ENCODE measurements at regions not wholly inside any gene's neighbourhood (a gene's known extent, or its start where the extent isn't known, plus 50 kb on each side); places are given as distances from the start of the nearest gene placed in this dataset.

DNA sequence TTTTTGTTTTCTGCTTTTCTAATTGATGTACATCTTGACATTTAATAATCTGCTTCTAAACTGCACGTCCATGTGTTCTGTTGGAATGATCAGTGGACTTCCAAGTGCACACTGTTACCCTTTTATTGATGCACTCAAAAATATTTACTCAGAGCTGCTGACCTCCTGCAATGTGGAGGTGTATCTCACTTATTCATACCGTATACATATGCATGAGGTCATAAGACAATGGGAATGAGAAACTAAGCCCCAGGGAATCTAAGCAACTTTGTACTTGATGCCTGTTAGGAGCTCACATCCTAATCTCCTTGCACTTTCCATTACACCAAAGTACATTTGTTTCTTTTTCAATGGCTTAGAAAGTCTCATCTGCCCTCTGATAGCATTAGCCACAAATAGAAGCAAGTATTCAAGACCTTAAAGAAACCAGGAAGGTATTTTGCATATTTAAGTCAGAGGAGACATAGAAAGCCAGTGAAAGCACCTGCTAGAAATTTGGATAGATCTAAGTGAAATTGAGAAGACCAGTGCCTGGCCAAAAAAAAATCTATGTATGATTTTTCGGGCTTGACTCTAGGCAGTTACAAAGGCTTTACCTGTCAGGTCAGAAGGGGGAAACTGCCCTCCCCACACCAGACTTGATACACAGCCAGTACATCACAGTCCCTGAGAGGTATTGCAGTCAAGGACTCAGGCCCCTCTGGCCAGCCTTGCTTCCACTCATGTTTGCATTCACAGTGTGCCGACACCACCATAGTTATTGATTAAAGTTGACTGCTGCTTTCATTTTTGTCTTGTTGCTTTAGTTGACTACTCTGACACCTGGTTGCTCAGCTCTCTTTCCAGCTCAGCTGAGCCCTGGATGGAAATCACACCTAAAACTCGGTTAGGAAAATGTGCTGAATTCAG lies 391.7 kb upstream of the CYRIA start:
- H3K4me3 ChIP-seq (ENCODE audit: low read depth in 1 of 5, low read length in 5 of 5) = no peak overlapping the region
- H3K9me3 ChIP-seq (ENCODE audit: control insufficient read depth in 5 of 5, low read length in 5 of 5) = no peaks in the 10 kb centered on the region
- no peak overlapping the region for H3K27ac ChIP-seq (ENCODE audit: low read depth, low read length)
- no peak overlapping the region for H3K9ac ChIP-seq (ENCODE audit: low read length in 5 of 5)
- no peaks in the 10 kb centered on the region for H3K27me3 ChIP-seq (ENCODE audit: control insufficient read depth in 5 of 5, insufficient read depth in 4 of 5, low read length in 5 of 5)
- H3K4me1 ChIP-seq (ENCODE audit: control insufficient read depth in 5 of 5, insufficient read depth in 5 of 5, low read length in 5 of 5) = no peaks in the 10 kb centered on the region
- H3K36me3 ChIP-seq (ENCODE audit: control insufficient read depth in 5 of 5, insufficient read depth in 5 of 5, low read length in 5 of 5) = no peaks in the 10 kb centered on the region

DNA sequence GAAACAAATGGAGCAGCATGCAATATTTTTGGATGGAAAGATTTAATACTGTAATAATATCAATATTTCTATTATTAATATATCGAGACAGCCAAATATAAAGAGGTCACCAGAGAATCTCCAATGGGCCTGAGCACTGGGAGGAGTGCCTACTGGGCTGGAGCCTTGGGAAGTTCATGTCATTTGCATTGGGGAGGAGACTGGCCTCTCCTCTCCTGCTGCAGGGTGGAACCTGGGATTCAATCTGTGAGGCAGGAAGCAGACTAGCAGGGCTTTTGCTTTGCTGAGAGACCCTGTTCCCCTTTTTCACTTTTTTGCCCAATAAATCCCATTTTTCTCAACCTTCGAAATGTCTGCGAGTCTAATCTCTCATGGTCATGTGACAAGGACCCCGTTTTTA lies 390.6 kb upstream of the CYRIA start:
- H3K27me3 ChIP-seq (ENCODE audit: control insufficient read depth in 5 of 5, insufficient read depth in 4 of 5, low read length in 5 of 5) = no peaks in the 10 kb centered on the region
- no peak overlapping the region for H3K9ac ChIP-seq (ENCODE audit: low read length in 5 of 5)
- H3K4me3 ChIP-seq (ENCODE audit: low read depth in 1 of 5, low read length in 5 of 5) = no peak overlapping the region
- H3K27ac ChIP-seq (ENCODE audit: low read depth, low read length) = no peak overlapping the region
- no peaks in the 10 kb centered on the region for H3K4me1 ChIP-seq (ENCODE audit: control insufficient read depth in 5 of 5, insufficient read depth in 5 of 5, low read length in 5 of 5)
- H3K36me3 ChIP-seq (ENCODE audit: control insufficient read depth in 5 of 5, insufficient read depth in 5 of 5, low read length in 5 of 5) = no peaks in the 10 kb centered on the region
- H3K9me3 ChIP-seq (ENCODE audit: control insufficient read depth in 5 of 5, low read length in 5 of 5) = no peaks in the 10 kb centered on the region

DNA sequence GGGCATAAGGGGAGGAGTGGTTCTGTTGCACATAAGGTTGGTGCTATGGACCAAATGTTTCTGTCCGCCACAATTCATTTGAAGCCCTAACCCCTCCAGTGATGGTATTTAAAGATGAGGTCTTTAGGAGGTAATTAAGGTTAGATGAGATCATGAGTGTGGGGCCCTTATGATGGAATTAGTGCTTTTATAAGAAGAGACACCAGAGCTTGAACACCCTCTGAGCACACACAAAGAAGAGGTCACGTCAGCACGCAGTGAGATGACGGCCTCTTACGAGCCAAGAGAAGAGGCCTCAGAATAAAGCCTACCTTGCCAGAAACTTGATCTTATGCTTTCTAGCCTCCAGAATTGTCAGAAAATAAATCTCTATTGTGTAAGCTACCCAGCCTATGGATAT lies 386.4 kb upstream of the CYRIA start:
- Histone ChIP-seq H3K27ac (ENCODE audit: low read depth, low read length) (no peak overlapping the region), H3K27me3 (ENCODE audit: control insufficient read depth in 5 of 5, insufficient read depth in 4 of 5, low read length in 5 of 5) (no peaks in the 10 kb centered on the region), H3K9me3 (ENCODE audit: control insufficient read depth in 5 of 5, low read length in 5 of 5) (no peaks in the 10 kb centered on the region), H3K4me3 (ENCODE audit: low read depth in 1 of 5, low read length in 5 of 5) (no peak overlapping the region), H3K36me3 (ENCODE audit: control insufficient read depth in 5 of 5, insufficient read depth in 5 of 5, low read length in 5 of 5) (no peaks in the 10 kb centered on the region), H3K9ac (ENCODE audit: low read length in 5 of 5) (no peak overlapping the region), H3K4me1 (ENCODE audit: control insufficient read depth in 5 of 5, insufficient read depth in 5 of 5, low read length in 5 of 5) (no peaks in the 10 kb centered on the region)

DNA sequence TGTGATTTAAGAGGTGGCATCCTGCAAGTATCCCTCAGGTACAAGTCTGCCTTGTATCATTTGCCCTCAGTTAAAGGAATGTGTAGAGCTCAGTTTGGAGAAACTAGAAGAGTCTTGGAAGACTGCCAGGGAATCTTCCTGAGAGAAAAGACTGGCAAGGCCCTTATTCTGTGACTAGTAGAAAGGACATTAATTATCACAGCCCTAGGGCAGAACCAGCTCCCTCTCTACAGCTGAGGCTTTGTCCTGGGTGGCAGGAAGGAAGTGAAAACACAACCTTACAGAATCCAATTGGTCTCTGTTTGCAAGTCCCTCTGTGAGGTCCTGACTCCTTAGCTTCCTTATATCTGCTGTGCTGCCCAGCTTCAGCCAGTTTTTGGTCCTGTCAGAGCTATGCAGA lies 385.9 kb upstream of the CYRIA start:
- no peaks in the 10 kb centered on the region for H3K27me3 ChIP-seq (ENCODE audit: control insufficient read depth in 5 of 5, insufficient read depth in 4 of 5, low read length in 5 of 5)
- H3K9me3 ChIP-seq (ENCODE audit: control insufficient read depth in 5 of 5, low read length in 5 of 5) = no peaks in the 10 kb centered on the region
- H3K4me1 ChIP-seq (ENCODE audit: control insufficient read depth in 5 of 5, insufficient read depth in 5 of 5, low read length in 5 of 5) = no peaks in the 10 kb centered on the region
- no peaks in the 10 kb centered on the region for H3K36me3 ChIP-seq (ENCODE audit: control insufficient read depth in 5 of 5, insufficient read depth in 5 of 5, low read length in 5 of 5)
- no peak overlapping the region for H3K4me3 ChIP-seq (ENCODE audit: low read depth in 1 of 5, low read length in 5 of 5)
- no peak overlapping the region for H3K27ac ChIP-seq (ENCODE audit: low read depth, low read length)
- no peak overlapping the region for H3K9ac ChIP-seq (ENCODE audit: low read length in 5 of 5)

DNA sequence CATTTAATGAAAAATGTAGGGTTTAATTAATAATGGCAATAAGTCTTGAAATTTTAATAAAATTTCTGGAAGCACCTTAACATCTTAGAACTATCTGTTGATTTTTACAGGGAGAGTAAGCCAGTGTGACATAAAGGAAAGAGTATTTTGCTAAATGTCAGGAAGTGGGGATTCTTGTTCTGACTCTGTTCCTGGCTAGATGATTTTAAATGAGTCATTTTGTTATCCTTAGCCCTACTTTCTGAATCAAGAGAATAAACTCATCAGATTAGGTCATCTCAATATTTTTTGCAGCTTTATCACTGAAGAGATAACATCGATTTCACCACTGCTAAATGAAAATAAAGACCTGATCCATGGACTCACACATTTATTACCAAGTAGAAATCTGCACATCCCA lies 377.5 kb upstream of the CYRIA start:
- no peaks in the 10 kb centered on the region for H3K27me3 ChIP-seq (ENCODE audit: control insufficient read depth in 5 of 5, insufficient read depth in 4 of 5, low read length in 5 of 5)

DNA sequence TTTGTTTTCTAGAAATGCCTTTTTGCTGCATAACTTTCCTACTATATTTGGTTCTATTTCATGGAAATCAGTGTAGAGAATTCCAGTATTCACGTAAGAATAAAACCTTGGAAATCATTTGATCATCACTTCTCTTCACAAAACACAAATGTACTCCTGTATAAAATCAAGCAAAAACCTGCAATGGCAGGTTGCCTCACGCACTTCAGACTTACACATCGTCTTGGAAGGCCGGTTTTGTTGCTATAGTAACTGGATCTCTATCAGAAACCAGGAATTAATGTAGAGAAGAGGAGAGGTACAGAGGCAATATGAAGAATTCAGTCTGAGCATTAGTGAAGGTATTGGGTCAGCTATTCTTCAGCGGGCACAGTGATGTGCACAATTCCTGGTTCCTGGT lies 370.7 kb upstream of the CYRIA start:
- Histone ChIP-seq H3K9ac (ENCODE audit: low read length in 5 of 5) (no peak overlapping the region), H3K36me3 (ENCODE audit: control insufficient read depth in 5 of 5, insufficient read depth in 5 of 5, low read length in 5 of 5) (no peaks in the 10 kb centered on the region), H3K9me3 (ENCODE audit: control insufficient read depth in 5 of 5, low read length in 5 of 5) (no peaks in the 10 kb centered on the region), H3K27me3 (ENCODE audit: control insufficient read depth in 5 of 5, insufficient read depth in 4 of 5, low read length in 5 of 5) (no peaks in the 10 kb centered on the region), H3K27ac (ENCODE audit: low read depth, low read length) (no peak overlapping the region), H3K4me1 (ENCODE audit: control insufficient read depth in 5 of 5, insufficient read depth in 5 of 5, low read length in 5 of 5) (no peaks in the 10 kb centered on the region), H3K4me3 (ENCODE audit: low read depth in 1 of 5, low read length in 5 of 5) (no peak overlapping the region)

More for the DNA sequence above, 377.5 kb upstream of the CYRIA start:
- Histone ChIP-seq H3K9ac (ENCODE audit: low read length in 5 of 5) (no peak overlapping the region), H3K9me3 (ENCODE audit: control insufficient read depth in 5 of 5, low read length in 5 of 5) (no peaks in the 10 kb centered on the region), H3K4me1 (ENCODE audit: control insufficient read depth in 5 of 5, insufficient read depth in 5 of 5, low read length in 5 of 5) (no peaks in the 10 kb centered on the region), H3K4me3 (ENCODE audit: low read depth in 1 of 5, low read length in 5 of 5) (no peak overlapping the region), H3K27ac (ENCODE audit: low read depth, low read length) (no peak overlapping the region), H3K36me3 (ENCODE audit: control insufficient read depth in 5 of 5, insufficient read depth in 5 of 5, low read length in 5 of 5) (no peaks in the 10 kb centered on the region)

DNA sequence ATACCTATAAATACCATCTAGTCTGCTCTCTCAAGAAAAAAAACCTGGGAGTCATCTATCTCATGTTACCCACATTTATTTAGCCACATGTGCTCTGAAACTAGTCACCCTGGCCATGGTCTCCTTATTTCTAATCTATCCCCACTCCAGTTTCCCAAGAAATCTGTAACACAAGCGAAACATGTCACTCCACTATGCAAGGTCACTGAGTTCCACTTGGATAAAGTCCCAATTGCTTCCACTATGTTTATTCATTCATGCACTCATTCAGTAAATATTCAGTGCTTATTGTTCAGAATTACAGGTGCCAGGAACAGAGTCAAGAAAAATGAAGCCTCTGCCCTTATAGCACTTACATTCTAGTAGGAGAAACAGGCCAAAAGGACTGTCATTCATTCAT lies 369.4 kb upstream of the CYRIA start:
- no peak overlapping the region for H3K4me3 ChIP-seq (ENCODE audit: low read depth in 1 of 5, low read length in 5 of 5)
- no peaks in the 10 kb centered on the region for H3K9me3 ChIP-seq (ENCODE audit: control insufficient read depth in 5 of 5, low read length in 5 of 5)
- no peak overlapping the region for H3K9ac ChIP-seq (ENCODE audit: low read length in 5 of 5)
- H3K27ac ChIP-seq (ENCODE audit: low read depth, low read length) = no peak overlapping the region
- no peaks in the 10 kb centered on the region for H3K27me3 ChIP-seq (ENCODE audit: control insufficient read depth in 5 of 5, insufficient read depth in 4 of 5, low read length in 5 of 5)
- H3K4me1 ChIP-seq (ENCODE audit: control insufficient read depth in 5 of 5, insufficient read depth in 5 of 5, low read length in 5 of 5) = no peaks in the 10 kb centered on the region
- no peaks in the 10 kb centered on the region for H3K36me3 ChIP-seq (ENCODE audit: control insufficient read depth in 5 of 5, insufficient read depth in 5 of 5, low read length in 5 of 5)

DNA sequence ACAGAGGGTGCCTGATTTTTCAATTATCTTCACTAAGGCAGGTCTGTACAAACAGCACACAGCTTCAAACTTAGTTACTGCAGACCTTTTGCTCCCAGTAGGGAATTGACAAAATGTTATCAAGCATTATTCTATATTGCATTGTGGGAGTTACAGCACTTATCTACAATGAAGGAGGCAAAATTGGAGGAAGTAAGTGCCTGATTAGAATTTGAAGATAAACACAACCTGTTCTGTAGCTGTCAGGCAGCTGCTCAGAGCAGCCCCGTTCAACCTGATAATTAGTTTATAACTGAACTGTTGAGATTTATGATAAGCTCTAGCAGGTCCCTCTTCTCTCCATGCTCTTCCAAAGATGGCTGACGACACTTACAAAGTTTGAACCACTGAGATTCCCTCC lies 364.4 kb upstream of the CYRIA start:
- Histone ChIP-seq H3K36me3 (ENCODE audit: control insufficient read depth in 5 of 5, insufficient read depth in 5 of 5, low read length in 5 of 5) (no peaks in the 10 kb centered on the region), H3K27me3 (ENCODE audit: control insufficient read depth in 5 of 5, insufficient read depth in 4 of 5, low read length in 5 of 5) (no peaks in the 10 kb centered on the region), H3K4me1 (ENCODE audit: control insufficient read depth in 5 of 5, insufficient read depth in 5 of 5, low read length in 5 of 5) (no peaks in the 10 kb centered on the region), H3K4me3 (ENCODE audit: low read depth in 1 of 5, low read length in 5 of 5) (no peak overlapping the region), H3K27ac (ENCODE audit: low read depth, low read length) (no peak overlapping the region), H3K9me3 (ENCODE audit: control insufficient read depth in 5 of 5, low read length in 5 of 5) (no peaks in the 10 kb centered on the region), H3K9ac (ENCODE audit: low read length in 5 of 5) (no peak overlapping the region)

DNA sequence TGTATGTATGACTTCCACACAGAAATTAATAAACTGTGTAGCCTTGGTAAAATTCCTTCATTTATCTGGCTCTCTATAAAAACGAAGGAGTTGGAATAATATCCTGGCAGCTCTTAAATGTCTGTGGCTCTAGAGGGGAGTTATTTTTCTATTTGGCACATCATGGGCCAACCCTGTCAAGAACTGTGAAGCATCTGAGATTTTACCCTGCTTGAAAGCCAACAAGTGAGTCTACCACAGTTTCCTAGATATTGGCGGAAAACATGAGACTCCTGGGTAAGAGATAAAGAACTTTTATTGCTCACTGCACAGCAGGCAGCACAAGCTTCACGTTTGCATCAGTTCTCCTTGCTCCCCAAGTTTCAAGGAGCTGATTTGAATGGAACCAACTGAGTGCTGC lies 346.7 kb upstream of the CYRIA start:
- H3K27ac ChIP-seq (ENCODE audit: low read depth, low read length) = no peak overlapping the region
- H3K9me3 ChIP-seq (ENCODE audit: control insufficient read depth in 5 of 5, low read length in 5 of 5) = peaks cover 0 to 3% (median 0%) of the 10 kb centered on the region in 5 donors
- H3K36me3 ChIP-seq (ENCODE audit: control insufficient read depth in 5 of 5, insufficient read depth in 5 of 5, low read length in 5 of 5) = no peaks in the 10 kb centered on the region
- no peaks in the 10 kb centered on the region for H3K27me3 ChIP-seq (ENCODE audit: control insufficient read depth in 5 of 5, insufficient read depth in 4 of 5, low read length in 5 of 5)
- no peaks in the 10 kb centered on the region for H3K4me1 ChIP-seq (ENCODE audit: control insufficient read depth in 5 of 5, insufficient read depth in 5 of 5, low read length in 5 of 5)
- H3K9ac ChIP-seq (ENCODE audit: low read length in 5 of 5) = no peak overlapping the region
- no peak overlapping the region for H3K4me3 ChIP-seq (ENCODE audit: low read depth in 1 of 5, low read length in 5 of 5)

DNA sequence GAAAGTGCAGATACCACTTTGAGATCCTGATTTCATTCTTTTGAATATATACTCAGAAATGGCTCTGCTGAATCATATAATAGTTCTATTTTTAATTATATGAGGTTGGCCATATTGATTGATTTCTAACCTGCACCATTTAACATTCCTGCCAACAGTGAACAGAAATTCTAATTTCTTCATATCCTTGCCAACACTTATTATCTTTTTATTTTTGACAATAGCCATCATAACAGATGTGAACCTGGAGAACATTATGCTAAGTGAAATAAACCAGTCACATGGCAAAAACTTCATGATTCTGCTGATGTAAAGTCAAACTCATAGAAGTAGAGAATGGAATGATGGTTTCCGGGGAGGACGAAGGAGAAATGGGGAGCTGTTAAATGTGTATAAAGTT lies 344.5 kb upstream of the CYRIA start:
- no peak overlapping the region for H3K4me3 ChIP-seq (ENCODE audit: low read depth in 1 of 5, low read length in 5 of 5)
- no peaks in the 10 kb centered on the region for H3K27me3 ChIP-seq (ENCODE audit: control insufficient read depth in 5 of 5, insufficient read depth in 4 of 5, low read length in 5 of 5)
- no peak overlapping the region for H3K27ac ChIP-seq (ENCODE audit: low read depth, low read length)
- H3K4me1 ChIP-seq (ENCODE audit: control insufficient read depth in 5 of 5, insufficient read depth in 5 of 5, low read length in 5 of 5) = no peaks in the 10 kb centered on the region
- no peaks in the 10 kb centered on the region for H3K36me3 ChIP-seq (ENCODE audit: control insufficient read depth in 5 of 5, insufficient read depth in 5 of 5, low read length in 5 of 5)
- no peak overlapping the region for H3K9ac ChIP-seq (ENCODE audit: low read length in 5 of 5)
- H3K9me3 ChIP-seq (ENCODE audit: control insufficient read depth in 5 of 5, low read length in 5 of 5) = peaks cover 0 to 3% (median 0%) of the 10 kb centered on the region in 5 donors

Data from subcutaneous abdominal adipose tissue (tissue), 5 donors.